Left ventricle myocardium superior (tissue), 1 donor: ENCODE measurements at regions not wholly inside any gene's neighbourhood (a gene's known extent, or its start where the extent isn't known, plus 50 kb on each side); places are given as distances from the start of the nearest gene placed in this dataset.

Source experiments
- ATAC-seq: fragments of 200-7000 bp; cut with Tn5 transposase; one replicate; pipeline ENCODE4 v1.9.1; 2020; ENCODE audit warnings: mild to moderate bottlenecking, moderate library complexity
- DNase-seq: peaks from one replicate; pipeline ENCODE4 v3.0.0-alpha.2; 2020
- intact Hi-C: fragments of 100-400 bp; cut with micrococcal nuclease; formaldehyde crosslinking; loops from one replicate; pipeline ENCODE4 v1.11.0; 2022
- donor health status: DM: no; HTN: yes; CAD: no; lungs with severe emphysema.

DNA sequence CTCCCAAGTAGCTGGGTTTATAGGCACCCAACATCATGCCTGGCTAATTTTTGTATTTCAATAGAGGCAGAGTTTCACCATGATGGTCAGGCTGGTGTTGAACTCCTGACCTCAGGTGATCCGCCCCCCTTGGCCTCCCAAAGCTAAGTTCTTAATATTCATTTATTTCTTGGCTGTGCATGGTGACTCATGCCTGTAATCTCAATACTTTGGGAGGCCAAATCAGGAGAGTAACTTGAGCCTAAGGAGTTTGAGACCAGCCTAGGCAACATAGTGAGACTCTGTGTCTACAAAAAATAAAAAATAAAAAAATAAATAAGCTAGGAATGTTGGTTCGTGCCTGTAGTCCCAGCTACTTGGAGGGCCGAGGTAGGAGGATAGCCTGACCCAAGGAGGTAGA, 587.1 kb upstream of the FTMT start:
- no peak for ATAC-seq
- no peak for DNase-seq
- intact Hi-C loops: no loop called here

DNA sequence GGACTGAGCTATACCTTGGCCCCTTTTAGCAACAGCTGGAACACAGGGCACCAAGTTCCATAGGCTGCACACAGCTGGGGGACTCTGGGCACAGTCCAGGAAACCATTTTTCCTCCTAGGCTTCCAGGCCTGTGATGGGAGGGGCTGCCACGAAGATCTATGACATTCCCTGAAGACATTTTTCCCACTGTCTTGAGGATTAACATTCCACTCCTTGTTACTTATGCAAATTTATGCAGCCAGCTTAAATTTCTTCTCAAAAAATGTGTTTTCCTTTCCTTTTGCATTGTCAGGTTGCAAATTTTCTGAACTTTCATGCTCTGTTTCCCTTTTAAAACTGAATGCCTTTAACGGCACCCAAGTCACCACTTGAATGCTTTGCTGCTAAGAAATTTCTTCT, 580.1 kb upstream of the FTMT start:
- ATAC-seq (no peak), DNase-seq (no peak)
- intact Hi-C loops: no loop called here

- intact Hi-C loops: no loop called here
- no peak for ATAC-seq
- DNase-seq: no peak
These were observed 577.7 kb upstream of the FTMT start for GRCh38 chr5:121273833-121274433.

GRCh38 chr5:121279801-121280200, 571.9 kb upstream of the FTMT start:
- intact Hi-C loops: no loop called here
- DNase-seq: no peak
- ATAC-seq: no peak

GRCh38 chr5:121285801-121286521, 565.7 kb upstream of the FTMT start:
- intact Hi-C loops: no loop called here
- DNase-seq: no peak
- ATAC-seq: no peak

- DNase-seq: no peak
- no peak for ATAC-seq
- intact Hi-C loops: no loop called here
These were observed 562.9 kb upstream of the FTMT start for GRCh38 chr5:121288781-121289180.

DNA sequence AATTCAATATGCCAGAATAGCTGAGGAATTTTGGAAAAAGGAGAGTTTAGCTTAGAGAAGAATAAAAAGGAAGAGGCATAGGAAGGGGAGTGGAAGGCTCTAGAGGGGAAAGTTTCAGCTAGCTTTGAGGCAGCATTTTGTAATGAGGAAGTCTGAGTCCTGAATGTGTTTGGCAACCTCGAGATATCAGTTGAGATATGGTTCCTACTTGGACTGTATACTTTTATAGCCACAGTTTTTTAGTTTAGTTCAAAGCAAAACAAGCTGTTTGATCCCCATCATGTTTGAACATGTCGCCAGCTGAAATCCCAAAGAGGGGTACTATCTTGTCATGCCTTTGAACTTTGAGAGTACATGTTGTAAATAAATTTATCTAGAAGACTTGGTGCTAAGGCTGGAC, 559.0 kb upstream of the FTMT start:
- no peak for ATAC-seq

DNA sequence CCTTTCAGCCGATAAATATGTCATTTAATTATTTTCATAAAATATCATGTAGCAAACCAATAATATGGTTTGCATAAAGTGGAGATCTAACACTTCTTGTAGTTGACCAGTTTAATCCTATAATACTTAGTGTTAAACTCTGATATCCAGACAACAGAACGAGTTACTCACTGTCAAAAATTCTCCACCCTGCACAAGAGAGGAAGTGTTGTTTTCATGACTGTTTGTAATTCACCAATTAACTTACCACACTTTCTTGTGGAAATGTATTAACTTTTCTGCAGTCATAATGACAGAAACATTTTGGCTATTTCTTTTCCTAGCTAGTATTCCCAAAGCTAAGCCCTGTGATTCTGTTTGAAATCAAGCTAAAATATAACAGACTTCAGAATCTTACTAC, 555.3 kb upstream of the FTMT start:
- DNase-seq: no peak
- no peak for ATAC-seq

More for the DNA sequence above, 559.0 kb upstream of the FTMT start:
- intact Hi-C loops: no loop called here
- DNase-seq: no peak

DNA sequence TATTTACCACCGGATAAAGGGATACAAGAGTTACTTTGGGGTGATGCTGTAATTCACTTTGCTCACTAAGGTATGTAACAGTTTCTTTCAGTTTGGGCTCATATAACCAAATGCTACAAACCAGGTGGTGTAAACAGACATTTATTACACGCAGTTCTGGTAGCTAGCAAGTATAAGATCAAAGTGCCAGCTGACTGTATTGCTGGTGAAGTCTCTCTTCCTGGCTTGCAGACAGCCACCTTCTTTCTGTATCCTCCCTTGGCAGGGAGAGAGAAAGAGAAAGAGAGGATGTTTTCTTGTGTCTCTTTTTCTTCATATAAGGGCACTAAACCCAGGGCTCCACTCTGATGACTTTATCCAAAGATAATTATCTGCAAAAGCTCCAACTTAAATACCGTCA, 552.5 kb upstream of the FTMT start:
- intact Hi-C loops: no loop called here
- ATAC-seq (no peak), DNase-seq (no peak)

More for the DNA sequence above, 555.3 kb upstream of the FTMT start:
- intact Hi-C loops: no loop called here

GRCh38 chr5:121304838-121305237, 546.8 kb upstream of the FTMT start:
- DNase-seq: no peak
- intact Hi-C loops: no loop called here
- ATAC-seq: no peak

DNA sequence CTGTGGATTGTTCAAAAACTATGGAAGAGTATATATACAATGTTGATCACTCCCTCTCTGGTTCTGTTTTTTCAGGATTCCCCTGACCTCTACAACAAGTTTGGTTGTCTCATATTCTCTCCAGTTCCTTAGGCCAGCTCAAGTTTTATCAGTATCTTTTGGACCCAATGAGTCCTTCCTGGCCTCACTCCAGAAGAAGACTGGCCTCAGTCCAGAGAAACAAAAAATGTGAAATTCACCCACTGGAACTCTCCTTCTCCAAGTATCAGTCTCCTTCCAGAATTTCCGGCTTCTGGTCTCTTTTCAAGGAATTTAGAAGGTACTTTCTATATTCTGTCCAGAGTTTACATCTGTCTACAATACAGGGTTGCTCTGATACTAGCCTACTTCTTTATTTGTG, 537.8 kb upstream of the FTMT start:
- ATAC-seq (no peak), DNase-seq (no peak)
- intact Hi-C loops: no loop called here

DNA sequence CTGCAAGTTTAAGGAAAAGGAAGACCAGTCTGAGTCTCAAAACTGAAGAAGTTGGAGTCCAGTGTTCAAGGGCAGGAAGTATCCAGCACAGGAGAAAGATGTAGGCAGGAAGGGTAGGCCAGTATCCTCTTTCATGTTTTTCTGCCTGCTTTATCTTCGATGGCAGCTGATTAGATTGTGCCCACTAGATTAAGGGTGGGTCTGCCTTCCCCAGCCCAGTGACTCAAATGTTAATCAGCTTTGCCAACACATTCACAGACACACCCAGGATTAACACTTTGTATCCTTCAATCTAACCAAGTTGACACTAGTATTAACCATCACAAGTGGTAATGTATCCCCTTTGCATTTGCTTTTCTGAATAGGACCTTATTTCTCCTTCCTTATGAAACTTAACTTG, 535.9 kb upstream of the FTMT start:
- intact Hi-C loops: no loop called here
- no peak for ATAC-seq
- DNase-seq: no peak

DNA sequence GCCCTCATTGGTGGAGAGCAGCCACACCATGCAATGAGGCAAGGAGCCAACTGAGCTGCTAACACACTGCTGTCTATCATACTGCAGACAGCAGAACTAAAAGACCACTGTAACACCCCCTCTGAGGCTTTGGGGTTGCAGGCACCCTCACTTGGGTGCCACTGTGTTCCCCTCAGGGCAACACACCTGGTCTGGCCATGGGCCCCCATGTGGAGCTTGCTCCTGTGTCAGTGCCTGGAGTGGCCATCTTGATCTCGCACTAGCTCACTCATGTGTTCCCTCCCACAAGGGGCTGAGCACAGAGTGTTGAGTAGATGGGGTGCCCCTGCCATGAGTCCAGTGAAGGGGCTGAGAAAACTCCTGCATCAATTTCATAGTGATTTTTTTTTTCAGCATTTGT, 532.4 kb upstream of the FTMT start:
- ATAC-seq: no peak
- DNase-seq: no peak
- intact Hi-C loops: no loop called here

DNA sequence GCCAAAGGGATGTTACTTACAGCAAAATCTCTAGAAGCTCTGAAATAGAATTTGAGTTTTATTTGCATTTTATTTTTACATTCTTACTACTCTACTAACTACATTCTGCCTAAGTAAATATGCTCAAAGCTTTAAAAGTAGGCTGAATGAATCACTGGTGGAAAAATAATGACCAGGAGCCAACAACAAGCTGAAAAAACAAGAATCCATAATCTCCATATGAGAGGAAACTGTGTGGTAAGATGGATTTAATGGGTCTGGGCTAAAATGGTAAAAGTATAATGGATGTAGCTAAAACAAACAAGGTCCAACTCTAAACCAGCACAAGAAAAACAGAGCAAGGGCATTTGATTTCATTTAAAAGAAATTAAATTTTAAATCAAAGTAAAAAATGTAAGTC, 525.8 kb upstream of the FTMT start:
- intact Hi-C loops: no loop called here
- no peak for DNase-seq
- ATAC-seq: no peak

GRCh38 chr5:121350181-121350930, 501.3 kb upstream of the FTMT start:
- intact Hi-C loops: no loop called here
- DNase-seq (no peak), ATAC-seq (no peak)

DNA sequence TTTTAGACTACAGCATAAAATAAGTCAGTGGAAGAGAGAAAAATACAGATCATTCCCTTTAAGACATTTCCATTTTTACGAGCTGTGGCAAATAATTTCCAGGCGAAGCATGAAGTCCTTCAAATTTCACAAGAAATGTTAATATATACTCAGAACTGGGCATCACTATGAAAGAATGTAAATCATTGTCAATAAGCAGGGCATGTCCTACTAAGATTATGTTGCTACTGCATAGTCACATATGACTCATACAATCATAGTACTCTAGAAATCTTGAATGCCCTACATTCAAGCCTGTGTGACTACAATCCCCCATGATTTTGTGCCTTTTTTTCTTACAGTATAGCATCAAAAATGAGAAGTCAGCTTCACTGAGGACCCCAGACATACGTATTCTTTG, 485.2 kb upstream of the FTMT start:
- ATAC-seq (no peak), DNase-seq (no peak)
- intact Hi-C loops: no loop called here

- ATAC-seq: no peak
- DNase-seq: no peak
- intact Hi-C loops: no loop called here
These were observed 478.3 kb upstream of the FTMT start for GRCh38 chr5:121373371-121373770.

DNA sequence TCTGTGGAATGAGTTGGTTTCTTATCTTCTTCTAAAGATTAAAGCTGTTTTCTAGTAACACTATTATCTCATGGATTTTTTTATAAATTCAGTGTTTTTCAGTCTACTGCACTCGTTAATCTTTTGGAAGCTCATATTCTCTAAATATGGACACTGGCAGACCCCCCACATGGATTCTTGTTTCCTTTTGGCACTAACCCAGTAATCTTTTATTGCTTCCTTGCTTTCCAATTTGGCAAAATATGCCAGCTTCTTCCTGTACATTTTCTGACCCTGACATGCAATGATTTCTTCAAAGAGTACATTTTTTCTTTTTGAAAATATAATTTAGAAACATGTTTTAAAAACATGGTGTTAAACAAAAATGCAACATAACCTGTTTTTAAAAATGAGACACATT, 474.2 kb upstream of the FTMT start:
- ATAC-seq: no peak
- DNase-seq: no peak
- intact Hi-C loops: no loop called here

- ATAC-seq (no peak), DNase-seq (no peak)
- intact Hi-C loops: no loop called here
These were observed 473.6 kb upstream of the FTMT start for GRCh38 chr5:121378046-121378445.

GRCh38 chr5:121378559-121379359, 472.9 kb upstream of the FTMT start:
- intact Hi-C loops: no loop called here
- no peak for ATAC-seq
- DNase-seq: no peak
